Right atrium auricular region (tissue), 2 donors: ENCODE measurements at regions not wholly inside any gene's neighbourhood (a gene's known extent, or its start where the extent isn't known, plus 50 kb on each side); places are given as distances from the start of the nearest gene placed in this dataset.

ENCODE experiments used
- DNase-seq: peaks from one replicate; pipeline ENCODE4 v3.0.0-alpha.2; 2019; ENCODE audit warnings: low spot score
- H3K27ac ChIP-seq, 2 donors: fragments of 200-600 bp; sonication (generic); 1 replicate in 1 of 2; 2 replicates in 1 of 2; pipeline ENCODE4 v1.5.1; 2016 to 2019
- H3K27me3 ChIP-seq, 2 donors: fragments of 200-600 bp; sonication (generic); one replicate each; pipeline versions ENCODE4 v1.5.1 to v1.6.0; 2017 to 2019
- H3K36me3 ChIP-seq: fragments of 200-600 bp; sonication (generic); one replicate; pipeline ENCODE4 v1.5.1; 2016
- H3K4me1 ChIP-seq, 2 donors: fragments of 200-600 bp; sonication (generic); one replicate each; pipeline versions ENCODE4 v1.5.1 to v1.6.0; 2017 to 2019
- H3K4me3 ChIP-seq, 2 donors: fragments of 200-600 bp; sonication (generic); 1 replicate in 1 of 2; 2 replicates in 1 of 2; pipeline ENCODE4 v1.5.1; 2017 to 2019; ENCODE audit warnings: mild to moderate bottlenecking in 1 of 2, moderate library complexity in 1 of 2
- H3K9me3 ChIP-seq, 2 donors: fragments of 200-600 bp; sonication (generic); one replicate each; pipeline ENCODE4 v1.5.1; 2019
- TF ChIP-seq, protein P1 (sequence below), 2 donors: fragments of 200-600 bp; sonication (generic); IDR thresholded peaks; one replicate each; pipeline ENCODE4 v1.5.1; 2019; ENCODE audit warnings: antibody characterized with exemption in 2 of 2

GRCh38 chr1:117794073-117794472 lies 135.3 kb downstream of the GDAP2 start:
- Histone ChIP-seq H3K27ac (peak overlapping the region in 1 of 2 donors; percentile 53), H3K4me3 (no peak overlapping the region), H3K9me3 (no peaks in the 10 kb centered on the region), H3K36me3 (no peaks in the 10 kb centered on the region), H3K4me1 (peaks cover 0 to 26% of the 10 kb centered on the region in 2 donors), H3K27me3 (no peaks in the 10 kb centered on the region)
- TF ChIP-seq, protein P1, sequence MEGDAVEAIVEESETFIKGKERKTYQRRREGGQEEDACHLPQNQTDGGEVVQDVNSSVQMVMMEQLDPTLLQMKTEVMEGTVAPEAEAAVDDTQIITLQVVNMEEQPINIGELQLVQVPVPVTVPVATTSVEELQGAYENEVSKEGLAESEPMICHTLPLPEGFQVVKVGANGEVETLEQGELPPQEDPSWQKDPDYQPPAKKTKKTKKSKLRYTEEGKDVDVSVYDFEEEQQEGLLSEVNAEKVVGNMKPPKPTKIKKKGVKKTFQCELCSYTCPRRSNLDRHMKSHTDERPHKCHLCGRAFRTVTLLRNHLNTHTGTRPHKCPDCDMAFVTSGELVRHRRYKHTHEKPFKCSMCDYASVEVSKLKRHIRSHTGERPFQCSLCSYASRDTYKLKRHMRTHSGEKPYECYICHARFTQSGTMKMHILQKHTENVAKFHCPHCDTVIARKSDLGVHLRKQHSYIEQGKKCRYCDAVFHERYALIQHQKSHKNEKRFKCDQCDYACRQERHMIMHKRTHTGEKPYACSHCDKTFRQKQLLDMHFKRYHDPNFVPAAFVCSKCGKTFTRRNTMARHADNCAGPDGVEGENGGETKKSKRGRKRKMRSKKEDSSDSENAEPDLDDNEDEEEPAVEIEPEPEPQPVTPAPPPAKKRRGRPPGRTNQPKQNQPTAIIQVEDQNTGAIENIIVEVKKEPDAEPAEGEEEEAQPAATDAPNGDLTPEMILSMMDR (IDR thresholded peaks at IDR 0.05) = no peak
- no peak for DNase-seq

GRCh38 chr1:117795190-117795589 lies 134.2 kb downstream of the GDAP2 start:
- no peaks in the 10 kb centered on the region for H3K27me3 ChIP-seq
- no peaks in the 10 kb centered on the region for H3K36me3 ChIP-seq
- DNase-seq = no peak
- no peak overlapping the region for H3K4me3 ChIP-seq
- no peaks in the 10 kb centered on the region for H3K9me3 ChIP-seq
- peaks cover 0 to 26% of the 10 kb centered on the region in 2 donors for H3K4me1 ChIP-seq
- TF ChIP-seq, protein P1 (IDR thresholded peaks at IDR 0.05) = no peak
- no peak overlapping the region for H3K27ac ChIP-seq

GRCh38 chr1:117795792-117796191 lies 133.6 kb downstream of the GDAP2 start:
- DNase-seq = no peak
- Histone ChIP-seq H3K36me3 (no peaks in the 10 kb centered on the region), H3K27me3 (no peaks in the 10 kb centered on the region), H3K9me3 (no peaks in the 10 kb centered on the region), H3K27ac (no peak overlapping the region), H3K4me3 (no peak overlapping the region), H3K4me1 (peaks cover 0 to 26% of the 10 kb centered on the region in 2 donors)
- TF ChIP-seq, protein P1 (IDR thresholded peaks at IDR 0.05) = no peak

DNA sequence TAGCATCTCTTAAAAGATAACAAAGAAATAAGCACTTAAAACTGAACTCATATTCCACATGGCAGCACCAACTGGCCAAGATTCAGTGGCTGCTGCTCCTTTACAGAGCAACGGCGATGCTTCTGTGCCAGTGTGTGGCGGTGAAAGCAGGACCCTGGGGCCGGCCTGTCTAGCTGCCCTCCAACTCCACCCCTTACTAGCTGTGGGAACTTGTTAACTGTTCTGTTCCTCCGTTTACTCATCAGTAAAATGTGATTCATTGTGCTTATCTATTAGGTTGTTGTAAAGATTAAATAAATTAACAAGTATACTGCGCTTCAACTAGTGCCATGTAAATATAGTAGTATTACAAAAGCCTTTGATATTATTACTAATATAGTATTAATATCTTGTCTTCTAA lies 133.2 kb downstream of the GDAP2 start:
- peaks cover 0 to 26% of the 10 kb centered on the region in 2 donors for H3K4me1 ChIP-seq
- DNase-seq = no peak
- H3K36me3 ChIP-seq = no peaks in the 10 kb centered on the region
- H3K27ac ChIP-seq = no peak overlapping the region
- TF ChIP-seq, protein P1 (IDR thresholded peaks at IDR 0.05) = no peak
- H3K9me3 ChIP-seq = no peaks in the 10 kb centered on the region
- H3K4me3 ChIP-seq = no peak overlapping the region
- H3K27me3 ChIP-seq = no peaks in the 10 kb centered on the region

DNA sequence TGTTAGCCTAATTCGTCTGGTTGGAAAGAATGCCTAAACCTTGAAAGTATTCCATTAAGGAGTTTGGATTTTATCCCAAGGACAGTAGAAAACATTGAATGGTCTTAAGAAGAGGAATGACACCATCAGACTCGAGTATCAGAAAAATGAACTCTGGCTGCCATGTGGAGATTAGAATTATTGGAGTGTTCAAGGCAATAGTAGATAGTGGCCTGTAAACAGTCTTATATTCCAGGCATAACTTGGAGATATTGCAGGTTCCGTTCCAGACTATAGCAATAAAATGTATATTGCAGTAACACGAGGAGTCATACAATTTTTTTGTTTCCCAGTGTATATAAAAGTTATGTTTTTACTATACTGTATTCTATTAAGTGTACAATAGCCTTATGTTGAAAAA lies 130.9 kb downstream of the GDAP2 start:
- H3K4me1 ChIP-seq = peaks cover 0 to 23% of the 10 kb centered on the region in 2 donors
- H3K27ac ChIP-seq = no peak overlapping the region
- H3K36me3 ChIP-seq = no peaks in the 10 kb centered on the region
- TF ChIP-seq, protein P1 (IDR thresholded peaks at IDR 0.05) = no peak
- H3K4me3 ChIP-seq = no peak overlapping the region
- no peak for DNase-seq
- H3K9me3 ChIP-seq = no peaks in the 10 kb centered on the region
- no peaks in the 10 kb centered on the region for H3K27me3 ChIP-seq

DNA sequence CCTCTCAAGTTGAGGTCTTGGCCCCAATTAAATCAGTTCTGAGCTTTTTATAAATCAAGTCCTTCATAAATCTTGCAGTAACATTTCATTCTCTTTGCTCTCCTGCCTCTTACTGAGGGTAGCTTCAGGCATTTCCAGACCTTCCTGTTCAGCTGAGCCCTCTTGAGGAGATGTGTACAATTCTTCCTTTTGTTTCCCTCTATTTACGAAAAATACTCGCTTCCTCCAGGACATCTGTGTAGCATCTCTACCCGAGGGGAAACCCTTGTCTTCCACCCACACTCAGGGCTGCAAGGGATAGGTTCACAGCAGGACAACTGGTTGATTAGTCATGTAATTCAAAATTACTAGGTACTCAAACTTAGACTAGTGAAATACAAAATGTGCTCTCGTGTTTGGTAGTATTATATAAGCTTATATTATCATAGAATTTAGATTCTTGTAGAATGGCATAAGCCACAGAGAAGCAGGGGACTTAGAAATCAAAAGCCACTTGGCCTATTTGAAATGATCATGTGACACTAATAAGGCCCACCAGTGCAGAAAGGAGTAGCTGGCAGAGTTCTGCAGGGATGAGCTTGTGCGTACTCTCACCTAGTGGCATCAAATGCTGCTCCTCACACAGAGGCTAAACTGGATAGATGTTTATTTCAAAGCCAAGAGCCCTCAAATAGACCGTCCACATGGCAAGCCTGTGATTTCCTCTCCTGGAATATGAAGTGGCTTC lies 126.7 kb downstream of the GDAP2 start:
- no peak overlapping the region for H3K27ac ChIP-seq
- TF ChIP-seq, protein P1 (IDR thresholded peaks at IDR 0.05) = no peak

More for the DNA sequence above, 126.7 kb downstream of the GDAP2 start:
- no peak overlapping the region for H3K4me3 ChIP-seq
- no peaks in the 10 kb centered on the region for H3K36me3 ChIP-seq
- no peaks in the 10 kb centered on the region for H3K27me3 ChIP-seq
- no peaks in the 10 kb centered on the region for H3K4me1 ChIP-seq
- DNase-seq = no peak
- no peaks in the 10 kb centered on the region for H3K9me3 ChIP-seq
